ENCODE measurements at regions not wholly inside any gene's neighbourhood (a gene's known extent, or its start where the extent isn't known, plus 50 kb on each side); places are given as distances from the start of the nearest gene placed in this dataset.

DNA sequence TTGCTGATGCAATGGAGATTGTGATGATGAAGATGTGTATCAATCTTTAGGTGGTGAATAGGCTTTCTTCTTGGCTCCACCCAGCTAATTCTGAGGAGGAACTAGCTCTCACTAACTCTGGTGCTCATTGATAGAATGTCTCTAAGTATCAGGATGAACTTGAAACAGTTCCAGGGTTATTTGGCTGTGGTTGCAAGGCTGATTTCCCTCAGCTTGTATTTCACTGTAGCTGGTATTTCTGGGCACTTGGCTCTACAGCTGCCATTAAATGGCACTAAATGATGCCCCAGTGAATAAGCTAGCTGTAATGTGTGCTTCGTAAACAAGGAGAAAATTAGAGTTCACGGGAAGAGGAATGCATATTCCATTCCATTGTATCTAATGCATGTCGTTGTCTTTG lies 241.2 kb downstream of the RPIA start:
- Histone ChIP-seq H3K4me3 (no peak overlapping the region), H3K9me2 (ENCODE audit: insufficient read depth) (no peaks in the 10 kb centered on the region), H3F3A (replicated peaks; ENCODE audit: low read depth) (no peaks in the 10 kb centered on the region), H4K20me1 (replicated peaks; ENCODE audit: insufficient read depth) (no peaks in the 10 kb centered on the region), H3K27me3 (ENCODE audit: insufficient read depth) (no peaks in the 10 kb centered on the region), H3K36me3 (ENCODE audit: insufficient read depth) (no peaks in the 10 kb centered on the region), H3K27ac (ENCODE audit: low read depth) (no peak overlapping the region), H3K4me2 (no peak overlapping the region), H3K79me2 (replicated peaks; ENCODE audit: insufficient read depth) (no peaks in the 10 kb centered on the region), H2AFZ (no peak overlapping the region), H3K4me1 (ENCODE audit: insufficient read depth) (no peaks in the 10 kb centered on the region)
- Mint-ChIP-seq H3K4me1 (no peaks in the 10 kb centered on the region), H3K4me3 (no peak overlapping the region), H3K27ac (no peak overlapping the region), H3K27me3 (ENCODE audit: insufficient read depth, low read depth, poor library complexity) (no peaks in the 10 kb centered on the region), H3K9me3 (no peaks in the 10 kb centered on the region), H3K36me3 (ENCODE audit: low read depth) (no peaks in the 10 kb centered on the region)
- ATAC-seq (no peak), DNase-seq (ENCODE audit: low spot score) (no peak)
- TF ChIP-seq NANOG (IDR thresholded peaks at IDR 0.05; ENCODE audit: borderline replicate concordance) = no peak
- no peak for TF ChIP-seq ZNF114 (CRISPR knock-in tag; IDR thresholded peaks at IDR 0.05)
- TF ChIP-seq EZH2 (IDR thresholded peaks at IDR 0.05; ENCODE audit: low read depth, unreplicated experiment) = no peak
- TF ChIP-seq, protein P1, sequence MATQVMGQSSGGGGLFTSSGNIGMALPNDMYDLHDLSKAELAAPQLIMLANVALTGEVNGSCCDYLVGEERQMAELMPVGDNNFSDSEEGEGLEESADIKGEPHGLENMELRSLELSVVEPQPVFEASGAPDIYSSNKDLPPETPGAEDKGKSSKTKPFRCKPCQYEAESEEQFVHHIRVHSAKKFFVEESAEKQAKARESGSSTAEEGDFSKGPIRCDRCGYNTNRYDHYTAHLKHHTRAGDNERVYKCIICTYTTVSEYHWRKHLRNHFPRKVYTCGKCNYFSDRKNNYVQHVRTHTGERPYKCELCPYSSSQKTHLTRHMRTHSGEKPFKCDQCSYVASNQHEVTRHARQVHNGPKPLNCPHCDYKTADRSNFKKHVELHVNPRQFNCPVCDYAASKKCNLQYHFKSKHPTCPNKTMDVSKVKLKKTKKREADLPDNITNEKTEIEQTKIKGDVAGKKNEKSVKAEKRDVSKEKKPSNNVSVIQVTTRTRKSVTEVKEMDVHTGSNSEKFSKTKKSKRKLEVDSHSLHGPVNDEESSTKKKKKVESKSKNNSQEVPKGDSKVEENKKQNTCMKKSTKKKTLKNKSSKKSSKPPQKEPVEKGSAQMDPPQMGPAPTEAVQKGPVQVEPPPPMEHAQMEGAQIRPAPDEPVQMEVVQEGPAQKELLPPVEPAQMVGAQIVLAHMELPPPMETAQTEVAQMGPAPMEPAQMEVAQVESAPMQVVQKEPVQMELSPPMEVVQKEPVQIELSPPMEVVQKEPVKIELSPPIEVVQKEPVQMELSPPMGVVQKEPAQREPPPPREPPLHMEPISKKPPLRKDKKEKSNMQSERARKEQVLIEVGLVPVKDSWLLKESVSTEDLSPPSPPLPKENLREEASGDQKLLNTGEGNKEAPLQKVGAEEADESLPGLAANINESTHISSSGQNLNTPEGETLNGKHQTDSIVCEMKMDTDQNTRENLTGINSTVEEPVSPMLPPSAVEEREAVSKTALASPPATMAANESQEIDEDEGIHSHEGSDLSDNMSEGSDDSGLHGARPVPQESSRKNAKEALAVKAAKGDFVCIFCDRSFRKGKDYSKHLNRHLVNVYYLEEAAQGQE (IDR thresholded peaks at IDR 0.05; ENCODE audit: unreplicated experiment) = no peak
- no peak for TF ChIP-seq POLR2AphosphoS5 (IDR thresholded peaks at IDR 0.05; ENCODE audit: low read depth)
- TF ChIP-seq, protein P2, sequence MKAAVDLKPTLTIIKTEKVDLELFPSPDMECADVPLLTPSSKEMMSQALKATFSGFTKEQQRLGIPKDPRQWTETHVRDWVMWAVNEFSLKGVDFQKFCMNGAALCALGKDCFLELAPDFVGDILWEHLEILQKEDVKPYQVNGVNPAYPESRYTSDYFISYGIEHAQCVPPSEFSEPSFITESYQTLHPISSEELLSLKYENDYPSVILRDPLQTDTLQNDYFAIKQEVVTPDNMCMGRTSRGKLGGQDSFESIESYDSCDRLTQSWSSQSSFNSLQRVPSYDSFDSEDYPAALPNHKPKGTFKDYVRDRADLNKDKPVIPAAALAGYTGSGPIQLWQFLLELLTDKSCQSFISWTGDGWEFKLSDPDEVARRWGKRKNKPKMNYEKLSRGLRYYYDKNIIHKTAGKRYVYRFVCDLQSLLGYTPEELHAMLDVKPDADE (IDR thresholded peaks at IDR 0.05) = no peak
- no peak for TF ChIP-seq CREB1 (CRISPR knock-in tag; IDR thresholded peaks at IDR 0.05; ENCODE audit: low read depth)
- no peak for TF ChIP-seq JUNB (IDR thresholded peaks at IDR 0.05; ENCODE audit: unreplicated experiment)
- TF ChIP-seq ZNF331 (CRISPR knock-in tag; IDR thresholded peaks at IDR 0.05; ENCODE audit: low read depth) = no peak
- TF ChIP-seq, protein P3, sequence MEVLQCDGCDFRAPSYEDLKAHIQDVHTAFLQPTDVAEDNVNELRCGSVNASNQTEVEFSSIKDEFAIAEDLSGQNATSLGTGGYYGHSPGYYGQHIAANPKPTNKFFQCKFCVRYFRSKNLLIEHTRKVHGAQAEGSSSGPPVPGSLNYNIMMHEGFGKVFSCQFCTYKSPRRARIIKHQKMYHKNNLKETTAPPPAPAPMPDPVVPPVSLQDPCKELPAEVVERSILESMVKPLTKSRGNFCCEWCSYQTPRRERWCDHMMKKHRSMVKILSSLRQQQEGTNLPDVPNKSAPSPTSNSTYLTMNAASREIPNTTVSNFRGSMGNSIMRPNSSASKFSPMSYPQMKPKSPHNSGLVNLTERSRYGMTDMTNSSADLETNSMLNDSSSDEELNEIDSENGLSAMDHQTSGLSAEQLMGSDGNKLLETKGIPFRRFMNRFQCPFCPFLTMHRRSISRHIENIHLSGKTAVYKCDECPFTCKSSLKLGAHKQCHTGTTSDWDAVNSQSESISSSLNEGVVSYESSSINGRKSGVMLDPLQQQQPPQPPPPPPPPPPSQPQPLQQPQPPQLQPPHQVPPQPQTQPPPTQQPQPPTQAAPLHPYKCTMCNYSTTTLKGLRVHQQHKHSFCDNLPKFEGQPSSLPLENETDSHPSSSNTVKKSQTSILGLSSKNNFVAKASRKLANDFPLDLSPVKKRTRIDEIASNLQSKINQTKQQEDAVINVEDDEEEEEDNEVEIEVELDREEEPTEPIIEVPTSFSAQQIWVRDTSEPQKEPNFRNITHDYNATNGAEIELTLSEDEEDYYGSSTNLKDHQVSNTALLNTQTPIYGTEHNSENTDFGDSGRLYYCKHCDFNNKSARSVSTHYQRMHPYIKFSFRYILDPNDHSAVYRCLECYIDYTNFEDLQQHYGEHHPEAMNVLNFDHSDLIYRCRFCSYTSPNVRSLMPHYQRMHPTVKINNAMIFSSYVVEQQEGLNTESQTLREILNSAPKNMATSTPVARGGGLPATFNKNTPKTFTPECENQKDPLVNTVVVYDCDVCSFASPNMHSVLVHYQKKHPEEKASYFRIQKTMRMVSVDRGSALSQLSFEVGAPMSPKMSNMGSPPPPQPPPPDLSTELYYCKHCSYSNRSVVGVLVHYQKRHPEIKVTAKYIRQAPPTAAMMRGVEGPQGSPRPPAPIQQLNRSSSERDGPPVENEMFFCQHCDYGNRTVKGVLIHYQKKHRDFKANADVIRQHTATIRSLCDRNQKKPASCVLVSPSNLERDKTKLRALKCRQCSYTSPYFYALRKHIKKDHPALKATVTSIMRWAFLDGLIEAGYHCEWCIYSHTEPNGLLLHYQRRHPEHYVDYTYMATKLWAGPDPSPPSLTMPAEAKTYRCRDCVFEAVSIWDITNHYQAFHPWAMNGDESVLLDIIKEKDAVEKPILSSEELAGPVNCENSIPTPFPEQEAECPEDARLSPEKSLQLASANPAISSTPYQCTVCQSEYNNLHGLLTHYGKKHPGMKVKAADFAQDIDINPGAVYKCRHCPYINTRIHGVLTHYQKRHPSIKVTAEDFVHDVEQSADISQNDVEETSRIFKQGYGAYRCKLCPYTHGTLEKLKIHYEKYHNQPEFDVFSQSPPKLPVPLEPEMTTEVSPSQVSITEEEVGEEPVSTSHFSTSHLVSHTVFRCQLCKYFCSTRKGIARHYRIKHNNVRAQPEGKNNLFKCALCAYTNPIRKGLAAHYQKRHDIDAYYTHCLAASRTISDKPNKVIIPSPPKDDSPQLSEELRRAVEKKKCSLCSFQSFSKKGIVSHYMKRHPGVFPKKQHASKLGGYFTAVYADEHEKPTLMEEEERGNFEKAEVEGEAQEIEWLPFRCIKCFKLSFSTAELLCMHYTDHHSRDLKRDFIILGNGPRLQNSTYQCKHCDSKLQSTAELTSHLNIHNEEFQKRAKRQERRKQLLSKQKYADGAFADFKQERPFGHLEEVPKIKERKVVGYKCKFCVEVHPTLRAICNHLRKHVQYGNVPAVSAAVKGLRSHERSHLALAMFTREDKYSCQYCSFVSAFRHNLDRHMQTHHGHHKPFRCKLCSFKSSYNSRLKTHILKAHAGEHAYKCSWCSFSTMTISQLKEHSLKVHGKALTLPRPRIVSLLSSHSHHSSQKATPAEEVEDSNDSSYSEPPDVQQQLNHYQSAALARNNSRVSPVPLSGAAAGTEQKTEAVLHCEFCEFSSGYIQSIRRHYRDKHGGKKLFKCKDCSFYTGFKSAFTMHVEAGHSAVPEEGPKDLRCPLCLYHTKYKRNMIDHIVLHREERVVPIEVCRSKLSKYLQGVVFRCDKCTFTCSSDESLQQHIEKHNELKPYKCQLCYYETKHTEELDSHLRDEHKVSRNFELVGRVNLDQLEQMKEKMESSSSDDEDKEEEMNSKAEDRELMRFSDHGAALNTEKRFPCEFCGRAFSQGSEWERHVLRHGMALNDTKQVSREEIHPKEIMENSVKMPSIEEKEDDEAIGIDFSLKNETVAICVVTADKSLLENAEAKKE (CRISPR knock-in tag; IDR thresholded peaks at IDR 0.05) = no peak
- TF ChIP-seq STAT1 (IDR thresholded peaks at IDR 0.05; ENCODE audit: unreplicated experiment) = no peak
